ENCODE measurements at regions not wholly inside any gene's neighbourhood (a gene's known extent, or its start where the extent isn't known, plus 50 kb on each side); places are given as distances from the start of the nearest gene placed in this dataset.

DNA sequence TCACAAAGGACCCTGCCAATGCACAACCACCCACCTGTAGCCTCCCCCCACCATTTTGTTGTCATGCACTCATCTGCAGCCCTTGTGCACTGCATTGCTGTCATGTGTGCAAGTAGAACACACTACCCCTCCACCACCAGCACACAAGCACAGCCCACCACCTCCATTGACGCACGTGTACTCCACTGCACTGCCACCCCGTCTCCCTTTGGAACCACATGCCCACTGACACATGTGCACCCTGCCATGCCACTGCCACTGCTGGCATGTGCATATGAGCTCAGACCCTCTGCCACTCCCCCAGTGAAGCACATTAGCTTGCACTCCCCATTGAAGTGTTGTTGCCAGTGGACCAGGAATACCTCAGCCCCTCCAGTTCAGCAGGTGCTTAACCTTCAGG lies 530.3 kb upstream of the ACO1 start:
- TF ChIP-seq, protein P1, sequence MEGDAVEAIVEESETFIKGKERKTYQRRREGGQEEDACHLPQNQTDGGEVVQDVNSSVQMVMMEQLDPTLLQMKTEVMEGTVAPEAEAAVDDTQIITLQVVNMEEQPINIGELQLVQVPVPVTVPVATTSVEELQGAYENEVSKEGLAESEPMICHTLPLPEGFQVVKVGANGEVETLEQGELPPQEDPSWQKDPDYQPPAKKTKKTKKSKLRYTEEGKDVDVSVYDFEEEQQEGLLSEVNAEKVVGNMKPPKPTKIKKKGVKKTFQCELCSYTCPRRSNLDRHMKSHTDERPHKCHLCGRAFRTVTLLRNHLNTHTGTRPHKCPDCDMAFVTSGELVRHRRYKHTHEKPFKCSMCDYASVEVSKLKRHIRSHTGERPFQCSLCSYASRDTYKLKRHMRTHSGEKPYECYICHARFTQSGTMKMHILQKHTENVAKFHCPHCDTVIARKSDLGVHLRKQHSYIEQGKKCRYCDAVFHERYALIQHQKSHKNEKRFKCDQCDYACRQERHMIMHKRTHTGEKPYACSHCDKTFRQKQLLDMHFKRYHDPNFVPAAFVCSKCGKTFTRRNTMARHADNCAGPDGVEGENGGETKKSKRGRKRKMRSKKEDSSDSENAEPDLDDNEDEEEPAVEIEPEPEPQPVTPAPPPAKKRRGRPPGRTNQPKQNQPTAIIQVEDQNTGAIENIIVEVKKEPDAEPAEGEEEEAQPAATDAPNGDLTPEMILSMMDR (IDR thresholded peaks at IDR 0.05): no peak
- TF ChIP-seq POLR2A (IDR thresholded peaks at IDR 0.05): no peak

Data from testis (tissue), 2 donors.